ENCODE measurements at regions not wholly inside any gene's neighbourhood (a gene's known extent, or its start where the extent isn't known, plus 50 kb on each side); places are given as distances from the start of the nearest gene placed in this dataset.

- Histone ChIP-seq H2AFZ (ENCODE audit: low read length) (no peak overlapping the region), H3K56ac (replicated peaks; ENCODE audit: insufficient read length, low read depth, low read length) (no peak overlapping the region), H3K9ac (replicated peaks in 1 of 4; ENCODE audit: extremely low read depth in 1 of 4, low read depth in 3 of 4, low read length in 3 of 4) (no peak overlapping the region), H4K8ac (ENCODE audit: extremely low read depth, insufficient read depth, low read length) (no peak overlapping the region), H3K27ac (ENCODE audit: low read depth, low read length) (no peak overlapping the region), H3K23me2 (ENCODE audit: low read depth, low read length) (no peaks in the 10 kb centered on the region), H3K4me3 (ENCODE audit: extremely low read depth in 1 of 4, insufficient read depth in 2 of 4, low read depth in 3 of 4, low read length in 4 of 4) (no peak overlapping the region), H3K4me1 (replicated peaks in 1 of 4; ENCODE audit: control insufficient read depth in 3 of 4, insufficient read depth in 4 of 4, low read length in 3 of 4) (no peaks in the 10 kb centered on the region), H3K9me3 (ENCODE audit: insufficient read depth in 2 of 2, low read depth in 1 of 2, low read length in 1 of 2) (no peaks in the 10 kb centered on the region), H2BK5ac (ENCODE audit: low read depth, low read length) (no peak overlapping the region), H2BK120ac (replicated peaks; ENCODE audit: low read depth, low read length) (no peak overlapping the region), H4K91ac (replicated peaks; ENCODE audit: insufficient read length, low read length) (no peak overlapping the region), H3K4me2 (ENCODE audit: insufficient read depth in 1 of 2, low read depth in 2 of 2, low read length in 2 of 2) (no peak overlapping the region), H2AK5ac (ENCODE audit: low read depth, low read length) (no peak overlapping the region), H3K79me2 (ENCODE audit: control insufficient read depth in 1 of 2, insufficient read depth in 2 of 2, low read length in 2 of 2) (no peaks in the 10 kb centered on the region), H2BK15ac (ENCODE audit: low read length) (no peak overlapping the region), H3K23ac (ENCODE audit: insufficient read length) (no peak overlapping the region), H3K36me3 (ENCODE audit: control insufficient read depth in 2 of 4, insufficient read depth in 4 of 4, low read length in 3 of 4) (no peaks in the 10 kb centered on the region), H3K14ac (ENCODE audit: insufficient read length) (no peak overlapping the region), H3K18ac (ENCODE audit: extremely low read depth, low read length) (no peak overlapping the region), H3K27me3 (replicated peaks in 1 of 4; ENCODE audit: control insufficient read depth in 3 of 4, extremely low read depth in 1 of 4, insufficient read depth in 3 of 4, low read length in 3 of 4) (no peaks in the 10 kb centered on the region), H4K20me1 (replicated peaks in 1 of 2; ENCODE audit: control insufficient read depth in 1 of 2, insufficient read depth in 2 of 2, low read length in 2 of 2) (no peaks in the 10 kb centered on the region), H2BK20ac (ENCODE audit: low read length) (no peak overlapping the region), H3K4ac (replicated peaks; ENCODE audit: insufficient read length, low read depth, low read length) (no peak overlapping the region), H4K5ac (ENCODE audit: insufficient read length, low read depth, low read length) (no peak overlapping the region), H2BK12ac (ENCODE audit: low read depth, low read length) (no peak overlapping the region), H3K79me1 (ENCODE audit: low read depth, low read length) (no peaks in the 10 kb centered on the region)
- TF ChIP-seq NRF1 (IDR thresholded peaks at IDR 0.05; ENCODE audit: low read depth, low read length), result no peak
- no peak for TF ChIP-seq JUN (IDR thresholded peaks at IDR 0.05; ENCODE audit: low read depth, low read length)
- TF ChIP-seq SP1 (IDR thresholded peaks at IDR 0.05; ENCODE audit: low read depth, low read length), result no peak
- no peak for TF ChIP-seq RBBP5 (IDR thresholded peaks at IDR 0.05; ENCODE audit: borderline replicate concordance, low read depth, low read length)
- TF ChIP-seq KDM5A (IDR thresholded peaks at IDR 0.05; ENCODE audit: low read length), result no peak
- TF ChIP-seq CHD2 (IDR thresholded peaks at IDR 0.05; ENCODE audit: low read length), result no peak
- TF ChIP-seq JUND (IDR thresholded peaks at IDR 0.05; ENCODE audit: low read length), result no peak
- no peak for TF ChIP-seq ATF3 (IDR thresholded peaks at IDR 0.05; ENCODE audit: insufficient read depth, low read depth, low read length)
- no peak for TF ChIP-seq CTBP2 (IDR thresholded peaks at IDR 0.05; ENCODE audit: borderline replicate concordance, insufficient read depth, insufficient read length, low read length)
- no peak for TF ChIP-seq CHD1 (IDR thresholded peaks at IDR 0.05; ENCODE audit: low read depth, low read length)
- no peak for DNase-seq (ENCODE audit: low read depth in 1 of 2, low spot score in 2 of 2)
- ChIA-PET POLR2A (ENCODE audit: partially characterized antibody) (no interaction called here), CTCF (ENCODE audit: partially characterized antibody) (interaction anchor here (0.6 to 1.8 kb wide), 2 partner anchors 10 to 24 kb away, joined by 3 to 8 read pairs; no protein-coding TSS in a partner anchor)
- FAIRE-seq, result no peak
These were observed 1134.7 kb upstream of the ADGRL2 start for GRCh38 chr1:80666073-80666472.

Measured in H1 (cell line).